Kidney epithelial cell (primary cell): ENCODE measurements at regions not wholly inside any gene's neighbourhood (a gene's known extent, or its start where the extent isn't known, plus 50 kb on each side); places are given as distances from the start of the nearest gene placed in this dataset.
A peak's percentile ranks its signal among the peaks of the same experiment; 100 is the strongest.

Experiments used
- DNase-seq: peaks from one replicate; pipeline ENCODE4 v3.0.0-alpha.2; 2010; ENCODE audit warnings: low read depth
- H3K27me3 ChIP-seq: 2 replicates; pipeline ENCODE4 v1.6.0; 2011; ENCODE audit warnings: low read length; ENCODE audit not compliant: control insufficient read depth, insufficient read depth
- H3K36me3 ChIP-seq: 2 replicates; pipeline ENCODE4 v1.5.1; 2011; ENCODE audit warnings: low read length; ENCODE audit not compliant: control insufficient read depth, insufficient read depth
- H3K4me3 ChIP-seq: 2 replicates; pipeline ENCODE4 v1.5.1; 2011; ENCODE audit warnings: low read depth, mild to moderate bottlenecking, control low read depth, low read length
- TF ChIP-seq, protein P1 (sequence below): IDR thresholded peaks from 2 replicates; pipeline ENCODE4 v1.5.1; 2011; ENCODE audit warnings: mild to moderate bottlenecking, moderate library complexity, low read length, control low read depth, inconsistent platforms; ENCODE audit not compliant: insufficient read depth, poor library complexity, severe bottlenecking

DNA sequence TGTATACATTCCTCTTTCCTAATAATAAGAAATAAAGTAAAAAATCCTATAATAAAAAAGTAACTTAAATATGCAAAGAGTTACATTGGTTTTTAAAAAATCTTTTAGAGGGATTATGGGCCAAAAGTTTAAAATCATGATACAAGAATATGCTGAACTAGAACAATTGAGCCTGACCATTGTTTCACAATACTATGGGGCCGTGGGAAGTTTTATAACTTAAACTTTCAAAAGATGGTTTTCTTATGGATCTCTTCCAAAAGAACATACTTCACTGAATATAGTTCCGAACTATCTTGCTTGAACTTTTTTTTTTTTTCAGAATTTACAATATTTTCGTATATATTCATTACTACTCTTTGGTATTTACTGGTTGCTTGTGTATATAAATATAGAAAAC lies 97.6 kb downstream of the NFKBIZ start:
- no peaks in the 10 kb centered on the region for H3K36me3 ChIP-seq
- H3K4me3 ChIP-seq = no peak overlapping the region
- H3K27me3 ChIP-seq = no peaks in the 10 kb centered on the region
- DNase-seq = no peak
- TF ChIP-seq, protein P1, sequence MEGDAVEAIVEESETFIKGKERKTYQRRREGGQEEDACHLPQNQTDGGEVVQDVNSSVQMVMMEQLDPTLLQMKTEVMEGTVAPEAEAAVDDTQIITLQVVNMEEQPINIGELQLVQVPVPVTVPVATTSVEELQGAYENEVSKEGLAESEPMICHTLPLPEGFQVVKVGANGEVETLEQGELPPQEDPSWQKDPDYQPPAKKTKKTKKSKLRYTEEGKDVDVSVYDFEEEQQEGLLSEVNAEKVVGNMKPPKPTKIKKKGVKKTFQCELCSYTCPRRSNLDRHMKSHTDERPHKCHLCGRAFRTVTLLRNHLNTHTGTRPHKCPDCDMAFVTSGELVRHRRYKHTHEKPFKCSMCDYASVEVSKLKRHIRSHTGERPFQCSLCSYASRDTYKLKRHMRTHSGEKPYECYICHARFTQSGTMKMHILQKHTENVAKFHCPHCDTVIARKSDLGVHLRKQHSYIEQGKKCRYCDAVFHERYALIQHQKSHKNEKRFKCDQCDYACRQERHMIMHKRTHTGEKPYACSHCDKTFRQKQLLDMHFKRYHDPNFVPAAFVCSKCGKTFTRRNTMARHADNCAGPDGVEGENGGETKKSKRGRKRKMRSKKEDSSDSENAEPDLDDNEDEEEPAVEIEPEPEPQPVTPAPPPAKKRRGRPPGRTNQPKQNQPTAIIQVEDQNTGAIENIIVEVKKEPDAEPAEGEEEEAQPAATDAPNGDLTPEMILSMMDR = no peak

DNA sequence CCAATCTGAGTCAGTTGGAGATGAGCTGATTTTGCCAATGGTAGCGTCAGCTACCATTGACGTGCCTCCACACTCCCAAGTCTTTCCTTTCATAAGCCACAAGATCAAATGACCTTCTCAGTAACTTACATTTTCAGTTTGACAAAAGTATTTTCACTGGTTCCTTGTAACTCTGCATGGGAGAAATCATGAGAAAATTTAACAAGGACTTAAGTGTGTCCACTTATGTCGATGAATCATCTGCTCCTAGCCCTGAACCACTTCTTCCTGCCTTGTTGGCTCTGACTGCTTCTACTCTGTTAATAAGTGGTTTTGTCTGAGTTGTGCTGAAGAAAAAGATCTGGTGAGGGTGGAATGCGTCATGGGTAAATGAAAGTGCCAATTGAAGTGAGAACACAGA lies 101.2 kb downstream of the NFKBIZ start:
- Histone ChIP-seq H3K36me3 (no peaks in the 10 kb centered on the region), H3K4me3 (no peak overlapping the region), H3K27me3 (no peaks in the 10 kb centered on the region)
- TF ChIP-seq, protein P1 = no peak
- peak; percentile 98 for DNase-seq

DNA sequence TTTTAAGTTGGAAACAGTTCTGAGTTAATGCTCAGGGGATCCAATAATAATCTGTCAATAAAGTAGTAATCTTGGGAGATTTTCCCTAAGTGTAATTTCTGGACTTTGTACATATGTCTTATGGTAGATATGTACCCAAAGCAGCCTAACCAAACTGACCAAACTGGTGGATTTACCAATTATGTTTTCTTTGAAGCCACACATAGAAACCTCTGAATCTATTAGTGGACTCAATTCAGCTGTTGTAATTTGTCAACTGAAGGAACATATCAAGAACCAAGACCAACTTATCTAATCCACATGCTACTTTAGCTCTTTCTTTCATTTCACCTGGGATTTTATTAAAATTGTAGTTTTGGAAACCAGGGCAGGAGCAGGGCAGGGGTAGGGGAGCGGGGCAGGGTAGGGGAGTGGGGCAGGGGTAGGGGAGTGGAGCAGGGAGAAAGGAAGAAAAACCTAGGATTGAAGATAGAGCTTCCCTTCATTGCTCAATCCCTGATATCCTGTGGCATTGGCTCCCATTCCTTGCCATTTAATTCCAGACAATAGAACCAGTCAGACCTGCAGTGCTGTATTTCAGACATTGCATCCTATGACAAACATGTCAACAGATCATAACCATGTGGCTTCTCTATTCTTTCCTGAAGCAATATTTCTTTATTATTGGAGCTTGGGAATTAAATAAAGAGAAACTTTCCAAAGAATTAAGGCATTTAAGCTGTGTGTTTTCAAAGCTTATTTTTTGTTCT lies 101.8 kb downstream of the NFKBIZ start:
- TF ChIP-seq, protein P1 = no peak
- no peaks in the 10 kb centered on the region for H3K36me3 ChIP-seq
- no peaks in the 10 kb centered on the region for H3K27me3 ChIP-seq
- DNase-seq = no peak
- no peak overlapping the region for H3K4me3 ChIP-seq

DNA sequence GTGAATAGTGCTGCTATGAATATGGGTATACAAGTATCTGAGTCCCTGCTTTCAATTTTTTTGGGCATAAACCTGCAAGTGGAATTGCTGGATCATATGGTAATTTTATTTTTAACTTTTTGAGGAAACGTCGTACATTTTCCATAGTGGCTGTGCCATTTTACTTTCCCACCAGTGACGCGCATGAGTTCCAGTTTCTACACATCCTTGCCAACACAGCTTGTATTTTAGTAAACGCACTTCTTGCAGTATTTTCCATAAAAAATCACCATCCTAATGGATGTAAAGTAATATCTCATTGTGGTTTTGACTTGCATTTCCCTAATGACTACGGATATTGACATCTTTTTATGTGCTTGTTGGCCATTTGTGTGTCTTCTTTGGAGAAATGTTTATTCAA lies 105.0 kb downstream of the NFKBIZ start:
- H3K4me3 ChIP-seq = no peak overlapping the region
- H3K36me3 ChIP-seq = no peaks in the 10 kb centered on the region
- TF ChIP-seq, protein P1 = no peak
- H3K27me3 ChIP-seq = no peaks in the 10 kb centered on the region
- DNase-seq = no peak

DNA sequence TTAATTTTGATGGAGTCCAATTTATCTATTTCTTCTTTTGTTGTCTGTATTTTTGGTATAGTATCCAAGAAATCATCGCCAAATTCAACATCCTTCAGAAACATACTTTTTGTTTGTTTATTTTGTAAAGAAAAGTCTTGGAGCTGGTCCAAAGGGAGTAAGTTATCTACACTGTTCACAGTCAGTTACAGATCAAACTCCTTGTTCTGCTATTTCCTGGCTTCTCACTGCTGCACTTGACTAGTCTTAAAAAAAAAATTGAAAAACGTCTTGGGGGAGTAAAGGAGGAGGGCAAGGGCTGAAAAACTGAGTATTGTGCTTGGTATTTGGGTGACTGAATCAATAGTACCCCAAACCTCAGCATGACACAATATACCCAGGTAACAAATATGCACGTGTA lies 105.6 kb downstream of the NFKBIZ start:
- no peaks in the 10 kb centered on the region for H3K36me3 ChIP-seq
- no peak overlapping the region for H3K4me3 ChIP-seq
- TF ChIP-seq, protein P1 = no peak
- H3K27me3 ChIP-seq = no peaks in the 10 kb centered on the region
- DNase-seq = no peak

DNA sequence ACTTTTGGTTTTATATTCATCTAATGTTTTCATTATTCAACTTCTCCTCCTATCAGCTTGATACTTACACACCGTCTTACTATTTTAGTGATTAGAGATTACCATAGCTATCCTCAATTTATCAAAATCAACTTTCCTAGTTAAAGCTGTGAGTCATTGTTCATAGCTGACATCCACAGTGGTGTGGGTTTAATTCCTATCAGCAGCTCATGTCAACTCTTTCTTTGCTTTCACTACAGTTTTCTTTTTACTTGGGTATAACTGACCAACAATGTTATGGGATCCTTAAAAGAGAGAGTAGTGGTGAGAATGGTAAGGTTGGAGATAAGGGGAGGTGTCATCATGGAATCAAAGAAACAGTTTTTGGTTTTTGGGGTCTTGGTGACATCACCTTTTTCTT lies 112.7 kb downstream of the NFKBIZ start:
- Histone ChIP-seq H3K27me3 (no peaks in the 10 kb centered on the region), H3K4me3 (no peak overlapping the region), H3K36me3 (no peaks in the 10 kb centered on the region)
- no peak for DNase-seq
- TF ChIP-seq, protein P1 = no peak
